ENCODE measurements at regions not wholly inside any gene's neighbourhood (a gene's known extent, or its start where the extent isn't known, plus 50 kb on each side); places are given as distances from the start of the nearest gene placed in this dataset.

GRCh38 chr10:4626919-4627318 lies 199.1 kb upstream of the AKR1E2 start:
- Histone ChIP-seq H3K4me1 (ENCODE audit: control insufficient read depth in 2 of 2, insufficient read depth in 2 of 2, low read length in 2 of 2) (no peaks in the 10 kb centered on the region), H3K27ac (ENCODE audit: low read length in 2 of 2) (no peak overlapping the region), H3K79me2 (ENCODE audit: control insufficient read depth, insufficient read depth, low read length) (no peaks in the 10 kb centered on the region), H3K4me2 (replicated peaks; ENCODE audit: low read depth, low read length, poor library complexity, severe bottlenecking) (no peak overlapping the region), H3K27me3 (replicated peaks in 1 of 4; ENCODE audit: control extremely low read depth in 1 of 4, control insufficient read depth in 3 of 4, insufficient read depth in 4 of 4, low read length in 3 of 4) (peaks cover 0 to 2% (median 0%) of the 10 kb centered on the region in 4 experiments), H3K9me3 (ENCODE audit: control extremely low read depth in 1 of 3, control insufficient read depth in 2 of 3, insufficient read depth in 1 of 3, low read length in 2 of 3) (peaks cover 0 to 9% (median 6%) of the 10 kb centered on the region in 3 donors), H4K20me1 (ENCODE audit: control insufficient read depth, insufficient read depth, low read length, poor library complexity, severe bottlenecking) (no peaks in the 10 kb centered on the region), H3K9ac (ENCODE audit: low read length) (no peak overlapping the region), H3K4me3 (ENCODE audit: control extremely low read depth in 1 of 5, extremely low read depth in 1 of 5, insufficient read depth in 1 of 5, low read depth in 2 of 5, low read length in 4 of 5) (no peak overlapping the region), H3K36me3 (replicated peaks in 1 of 2; ENCODE audit: control extremely low read depth in 1 of 2, control insufficient read depth in 1 of 2, extremely low read depth in 1 of 2, insufficient read depth in 2 of 2, low read length in 1 of 2) (no peaks in the 10 kb centered on the region), H2AFZ (ENCODE audit: insufficient read depth, low read depth, low read length, poor library complexity, severe bottlenecking) (no peak overlapping the region)
- Mint-ChIP-seq H3K27ac (no peak overlapping the region), H3K27me3 (peaks cover 7% of the 10 kb centered on the region), H3K9me3 (ENCODE audit: insufficient read depth) (peaks cover 9% of the 10 kb centered on the region), H3K4me1 (no peaks in the 10 kb centered on the region), H3K4me3 (no peak overlapping the region)
- 100% methylated on average over 3 of the region's 3 CpGs for WGBS (ENCODE audit: insufficient coverage)
- DNase-seq: no peak
- no peak for ATAC-seq (ENCODE audit: low read depth)
- TF ChIP-seq EZH2 (IDR thresholded peaks at IDR 0.05; ENCODE audit: borderline replicate concordance, insufficient read depth, low read depth, low read length, poor library complexity, severe bottlenecking) (no peak), CTCF (IDR thresholded peaks at IDR 0.05) (no peak)
- intact Hi-C loops (cut with micrococcal nuclease): no loop called here
- ChIA-PET CTCF (no interaction called here), POLR2A (no interaction called here)

- Histone ChIP-seq H3K4me3 (ENCODE audit: control extremely low read depth in 1 of 5, extremely low read depth in 1 of 5, insufficient read depth in 1 of 5, low read depth in 2 of 5, low read length in 4 of 5) (no peak overlapping the region), H3K27ac (ENCODE audit: low read length in 2 of 2) (no peak overlapping the region), H3K79me2 (ENCODE audit: control insufficient read depth, insufficient read depth, low read length) (no peaks in the 10 kb centered on the region), H3K4me1 (ENCODE audit: control insufficient read depth in 2 of 2, insufficient read depth in 2 of 2, low read length in 2 of 2) (no peaks in the 10 kb centered on the region), H3K9me3 (ENCODE audit: control extremely low read depth in 1 of 3, control insufficient read depth in 2 of 3, insufficient read depth in 1 of 3, low read length in 2 of 3) (peaks cover 0 to 10% (median 9%) of the 10 kb centered on the region in 3 donors), H3K27me3 (replicated peaks in 1 of 4; ENCODE audit: control extremely low read depth in 1 of 4, control insufficient read depth in 3 of 4, insufficient read depth in 4 of 4, low read length in 3 of 4) (no peaks in the 10 kb centered on the region), H3K9ac (ENCODE audit: low read length) (no peak overlapping the region), H4K20me1 (ENCODE audit: control insufficient read depth, insufficient read depth, low read length, poor library complexity, severe bottlenecking) (no peaks in the 10 kb centered on the region), H2AFZ (ENCODE audit: insufficient read depth, low read depth, low read length, poor library complexity, severe bottlenecking) (no peak overlapping the region), H3K4me2 (replicated peaks; ENCODE audit: low read depth, low read length, poor library complexity, severe bottlenecking) (no peak overlapping the region), H3K36me3 (replicated peaks in 1 of 2; ENCODE audit: control extremely low read depth in 1 of 2, control insufficient read depth in 1 of 2, extremely low read depth in 1 of 2, insufficient read depth in 2 of 2, low read length in 1 of 2) (no peaks in the 10 kb centered on the region)
- TF ChIP-seq EZH2 (IDR thresholded peaks at IDR 0.05; ENCODE audit: borderline replicate concordance, insufficient read depth, low read depth, low read length, poor library complexity, severe bottlenecking) (no peak), CTCF (IDR thresholded peaks at IDR 0.05) (no peak)
- Mint-ChIP-seq H3K27me3 (peaks cover 10% of the 10 kb centered on the region), H3K4me3 (no peak overlapping the region), H3K27ac (no peak overlapping the region), H3K9me3 (ENCODE audit: insufficient read depth) (peaks cover 9% of the 10 kb centered on the region), H3K4me1 (no peaks in the 10 kb centered on the region)
- ATAC-seq (ENCODE audit: low read depth) (no peak), DNase-seq (no peak)
- POLR2A ChIA-PET: no interaction called here
- intact Hi-C loops (cut with micrococcal nuclease): no loop called here
- WGBS (ENCODE audit: insufficient coverage): no CpG with 5 or more reads among the region's 1 CpG
- CTCF ChIA-PET: no interaction called here
These were observed 202.1 kb upstream of the AKR1E2 start for GRCh38 chr10:4623757-4624420.

All from B cell (primary cell).